ENCODE measurements at regions not wholly inside any gene's neighbourhood (a gene's known extent, or its start where the extent isn't known, plus 50 kb on each side); places are given as distances from the start of the nearest gene placed in this dataset.

DNA sequence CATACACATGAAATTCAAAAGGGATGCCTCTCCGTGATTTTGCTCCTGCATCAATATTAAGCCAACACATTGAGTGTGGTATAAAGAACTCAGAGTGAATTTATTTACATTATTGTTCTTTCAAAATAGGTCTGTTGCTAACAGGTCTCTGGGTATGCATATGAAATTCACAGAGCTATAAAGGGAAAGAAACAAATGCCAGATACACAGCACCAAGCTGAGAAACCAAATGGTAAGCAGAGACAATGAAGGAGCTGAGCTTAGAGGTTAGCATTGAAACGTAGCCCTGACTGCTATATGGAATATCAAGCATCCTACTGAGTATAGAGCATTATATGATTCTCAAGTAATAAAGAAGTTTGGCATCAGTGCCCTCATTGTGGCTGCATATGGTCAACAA, 712.9 kb downstream of the NSUN3 start:
- Histone ChIP-seq H2BK12ac (ENCODE audit: low read length) (no peak overlapping the region), H3K18ac (ENCODE audit: low read length) (no peak overlapping the region), H3K27me3 (ENCODE audit: control insufficient read depth in 3 of 3, insufficient read depth in 3 of 3, low read depth in 1 of 3, low read length in 3 of 3) (no peaks in the 10 kb centered on the region), H3K9me3 (replicated peaks in 1 of 2; ENCODE audit: control insufficient read depth in 2 of 2, insufficient read depth in 1 of 2, low read depth in 1 of 2, low read length in 2 of 2) (no peaks in the 10 kb centered on the region), H3K9ac (ENCODE audit: low read depth, low read length, poor library complexity) (no peak overlapping the region), H3K4me2 (ENCODE audit: insufficient read depth, low read length, poor library complexity, severe bottlenecking) (no peak overlapping the region), H2AFZ (ENCODE audit: low read length) (no peak overlapping the region), H2BK120ac (ENCODE audit: low read depth, low read length) (no peak overlapping the region), H3K79me1 (ENCODE audit: low read depth, low read length) (no peaks in the 10 kb centered on the region), H2BK5ac (ENCODE audit: low read length) (no peak overlapping the region), H3K4me1 (ENCODE audit: control insufficient read depth in 2 of 2, insufficient read depth in 1 of 2, low read depth in 1 of 2, low read length in 2 of 2) (no peaks in the 10 kb centered on the region), H2BK15ac (ENCODE audit: low read length) (no peak overlapping the region), H3K27ac (replicated peaks; ENCODE audit: low read length) (no peak overlapping the region), H2AK5ac (ENCODE audit: low read depth, low read length) (no peak overlapping the region), H4K8ac (ENCODE audit: low read depth, low read length) (no peak overlapping the region), H4K91ac (ENCODE audit: low read depth, low read length, poor library complexity) (no peak overlapping the region), H3K36me3 (replicated peaks in 1 of 2; ENCODE audit: control insufficient read depth in 2 of 2, insufficient read depth in 2 of 2, low read length in 2 of 2) (no peaks in the 10 kb centered on the region), H3K23ac (ENCODE audit: low read depth, low read length, poor library complexity) (no peak overlapping the region), H3K14ac (ENCODE audit: low read length) (no peak overlapping the region), H3K4me3 (ENCODE audit: low read length in 2 of 2) (no peak overlapping the region), H3K4ac (ENCODE audit: low read length) (no peak overlapping the region)
- WGBS, 2 donors (ENCODE audit: extremely low coverage in 2 of 2, insufficient read length in 2 of 2, insufficient replicate concordance in 1 of 2) = no CpG with 5 or more reads among the region's 2 CpGs
- DNase-seq (ENCODE audit: low spot score) = no peak

DNA sequence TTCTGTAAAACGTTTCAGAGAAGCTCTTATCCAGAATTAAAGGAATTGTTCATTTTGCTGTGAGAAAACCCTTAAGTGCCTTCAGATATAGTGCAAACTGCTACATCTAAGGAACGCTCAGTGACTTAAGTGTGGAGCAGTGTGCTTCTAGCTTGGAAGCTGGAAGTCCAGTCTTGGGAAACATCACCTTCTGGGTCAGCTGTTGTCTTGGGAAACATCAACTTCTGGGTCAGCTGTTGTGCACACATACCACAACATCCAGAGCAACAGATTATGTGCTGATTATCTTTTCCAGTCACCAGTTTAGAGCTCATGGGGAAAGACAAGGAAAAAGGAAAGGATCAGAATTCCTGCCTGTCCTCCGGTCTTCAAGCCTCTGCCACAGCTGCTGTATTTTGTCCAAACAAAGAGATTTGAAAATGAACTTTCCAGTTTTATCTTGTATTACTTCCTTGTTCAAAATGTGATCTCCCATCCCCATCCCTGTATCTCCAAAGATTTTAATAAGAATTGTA, 713.6 kb downstream of the NSUN3 start:
- H3K36me3 ChIP-seq (replicated peaks in 1 of 2; ENCODE audit: control insufficient read depth in 2 of 2, insufficient read depth in 2 of 2, low read length in 2 of 2) = no peaks in the 10 kb centered on the region
- H2BK12ac ChIP-seq (ENCODE audit: low read length) = no peak overlapping the region
- H2BK5ac ChIP-seq (ENCODE audit: low read length) = no peak overlapping the region
- H3K18ac ChIP-seq (ENCODE audit: low read length) = no peak overlapping the region
- H3K9me3 ChIP-seq (replicated peaks in 1 of 2; ENCODE audit: control insufficient read depth in 2 of 2, insufficient read depth in 1 of 2, low read depth in 1 of 2, low read length in 2 of 2) = no peaks in the 10 kb centered on the region
- no peak overlapping the region for H3K23ac ChIP-seq (ENCODE audit: low read depth, low read length, poor library complexity)
- no peak overlapping the region for H3K27ac ChIP-seq (replicated peaks; ENCODE audit: low read length)
- no peak overlapping the region for H3K4me2 ChIP-seq (ENCODE audit: insufficient read depth, low read length, poor library complexity, severe bottlenecking)
- H3K4me3 ChIP-seq (ENCODE audit: low read length in 2 of 2) = no peak overlapping the region
- H3K9ac ChIP-seq (ENCODE audit: low read depth, low read length, poor library complexity) = no peak overlapping the region
- no peak for DNase-seq (ENCODE audit: low spot score)
- H2BK15ac ChIP-seq (ENCODE audit: low read length) = no peak overlapping the region
- H2AFZ ChIP-seq (ENCODE audit: low read length) = no peak overlapping the region
- no peak overlapping the region for H3K4ac ChIP-seq (ENCODE audit: low read length)
- no CpG with 5 or more reads among the region's 3 CpGs for WGBS, 2 donors (ENCODE audit: extremely low coverage in 2 of 2, insufficient read length in 2 of 2, insufficient replicate concordance in 1 of 2)
- no peak overlapping the region for H2BK120ac ChIP-seq (ENCODE audit: low read depth, low read length)
- no peaks in the 10 kb centered on the region for H3K27me3 ChIP-seq (ENCODE audit: control insufficient read depth in 3 of 3, insufficient read depth in 3 of 3, low read depth in 1 of 3, low read length in 3 of 3)
- H4K91ac ChIP-seq (ENCODE audit: low read depth, low read length, poor library complexity) = no peak overlapping the region
- H3K79me1 ChIP-seq (ENCODE audit: low read depth, low read length) = no peaks in the 10 kb centered on the region
- H2AK5ac ChIP-seq (ENCODE audit: low read depth, low read length) = no peak overlapping the region
- H3K14ac ChIP-seq (ENCODE audit: low read length) = no peak overlapping the region
- H4K8ac ChIP-seq (ENCODE audit: low read depth, low read length) = no peak overlapping the region
- H3K4me1 ChIP-seq (ENCODE audit: control insufficient read depth in 2 of 2, insufficient read depth in 1 of 2, low read depth in 1 of 2, low read length in 2 of 2) = no peaks in the 10 kb centered on the region

DNA sequence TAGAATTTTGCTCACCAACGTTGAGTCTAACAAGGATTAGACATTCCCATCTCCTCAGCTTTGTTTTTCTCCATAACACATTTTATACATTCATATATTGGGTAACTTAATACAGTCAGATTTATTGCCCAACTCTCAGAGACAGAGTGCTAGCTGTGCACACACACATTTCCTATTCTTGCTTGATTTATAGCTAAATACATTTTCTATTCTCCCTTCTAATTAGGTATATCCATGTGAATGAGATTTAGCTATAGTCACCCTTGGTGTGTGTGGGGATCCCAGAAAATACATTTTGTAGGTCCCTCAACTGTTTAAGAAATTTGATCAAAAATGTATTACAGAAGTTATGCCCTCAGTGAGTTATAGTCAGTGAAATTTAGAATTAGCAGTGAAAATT, 715.4 kb downstream of the NSUN3 start:
- Histone ChIP-seq H3K9me3 (replicated peaks in 1 of 2; ENCODE audit: control insufficient read depth in 2 of 2, insufficient read depth in 1 of 2, low read depth in 1 of 2, low read length in 2 of 2) (no peaks in the 10 kb centered on the region), H3K4me1 (ENCODE audit: control insufficient read depth in 2 of 2, insufficient read depth in 1 of 2, low read depth in 1 of 2, low read length in 2 of 2) (no peaks in the 10 kb centered on the region), H3K27ac (replicated peaks; ENCODE audit: low read length) (no peak overlapping the region), H2BK12ac (ENCODE audit: low read length) (no peak overlapping the region), H3K4me2 (ENCODE audit: insufficient read depth, low read length, poor library complexity, severe bottlenecking) (no peak overlapping the region), H4K91ac (ENCODE audit: low read depth, low read length, poor library complexity) (no peak overlapping the region), H3K36me3 (replicated peaks in 1 of 2; ENCODE audit: control insufficient read depth in 2 of 2, insufficient read depth in 2 of 2, low read length in 2 of 2) (no peaks in the 10 kb centered on the region), H3K4me3 (ENCODE audit: low read length in 2 of 2) (no peak overlapping the region), H2BK5ac (ENCODE audit: low read length) (no peak overlapping the region), H3K4ac (ENCODE audit: low read length) (no peak overlapping the region), H3K9ac (ENCODE audit: low read depth, low read length, poor library complexity) (no peak overlapping the region), H3K79me1 (ENCODE audit: low read depth, low read length) (no peaks in the 10 kb centered on the region), H3K23ac (ENCODE audit: low read depth, low read length, poor library complexity) (no peak overlapping the region), H2AFZ (ENCODE audit: low read length) (no peak overlapping the region), H4K8ac (ENCODE audit: low read depth, low read length) (no peak overlapping the region), H3K14ac (ENCODE audit: low read length) (no peak overlapping the region), H3K27me3 (ENCODE audit: control insufficient read depth in 3 of 3, insufficient read depth in 3 of 3, low read depth in 1 of 3, low read length in 3 of 3) (no peaks in the 10 kb centered on the region), H2AK5ac (ENCODE audit: low read depth, low read length) (no peak overlapping the region), H2BK15ac (ENCODE audit: low read length) (no peak overlapping the region), H3K18ac (ENCODE audit: low read length) (no peak overlapping the region), H2BK120ac (ENCODE audit: low read depth, low read length) (no peak overlapping the region)
- WGBS, 2 donors (ENCODE audit: extremely low coverage in 2 of 2, insufficient read length in 2 of 2, insufficient replicate concordance in 1 of 2) = no CpG with 5 or more reads among the region's 1 CpG
- no peak for DNase-seq (ENCODE audit: low spot score)

DNA sequence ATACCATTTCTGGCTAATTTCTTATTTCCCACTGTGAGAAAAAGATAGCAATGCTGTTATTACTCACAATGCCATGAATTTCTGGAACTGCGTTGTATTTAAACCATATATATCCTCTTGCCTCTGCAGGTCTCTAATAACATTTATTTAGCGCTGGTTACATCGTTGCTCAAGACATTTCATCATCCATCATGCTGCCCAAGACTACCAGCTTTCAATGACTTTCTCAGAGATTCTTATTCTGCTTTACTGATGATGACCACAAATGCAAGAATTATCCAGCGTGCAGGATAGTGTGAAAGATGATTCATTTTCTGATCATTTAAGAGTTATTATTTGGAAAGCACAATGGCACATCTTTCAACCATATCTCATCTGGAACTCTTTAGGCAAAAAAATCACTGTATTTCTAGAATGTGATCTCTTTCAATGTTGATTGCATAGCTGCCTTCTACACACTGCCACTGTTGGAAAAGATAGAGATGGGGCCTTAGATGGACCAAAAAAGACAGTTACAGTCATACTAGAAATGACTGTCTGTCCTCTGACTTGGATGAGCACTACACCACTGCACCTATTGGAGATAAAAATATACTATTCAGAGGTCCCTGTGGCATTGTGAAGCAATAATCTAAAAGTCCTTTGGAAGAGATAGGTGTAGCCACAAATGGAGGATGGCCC, 716.1 kb downstream of the NSUN3 start:
- no peak overlapping the region for H3K14ac ChIP-seq (ENCODE audit: low read length)
- H3K4me3 ChIP-seq (ENCODE audit: low read length in 2 of 2) = no peak overlapping the region
- no peaks in the 10 kb centered on the region for H3K27me3 ChIP-seq (ENCODE audit: control insufficient read depth in 3 of 3, insufficient read depth in 3 of 3, low read depth in 1 of 3, low read length in 3 of 3)
- no peak overlapping the region for H2AFZ ChIP-seq (ENCODE audit: low read length)
- no peak overlapping the region for H2BK5ac ChIP-seq (ENCODE audit: low read length)
- no peak for DNase-seq (ENCODE audit: low spot score)
- H3K9ac ChIP-seq (ENCODE audit: low read depth, low read length, poor library complexity) = no peak overlapping the region
- H3K9me3 ChIP-seq (replicated peaks in 1 of 2; ENCODE audit: control insufficient read depth in 2 of 2, insufficient read depth in 1 of 2, low read depth in 1 of 2, low read length in 2 of 2) = no peaks in the 10 kb centered on the region
- H2BK15ac ChIP-seq (ENCODE audit: low read length) = no peak overlapping the region
- no peak overlapping the region for H2BK12ac ChIP-seq (ENCODE audit: low read length)
- no peak overlapping the region for H4K91ac ChIP-seq (ENCODE audit: low read depth, low read length, poor library complexity)
- no peak overlapping the region for H3K4ac ChIP-seq (ENCODE audit: low read length)
- H3K4me2 ChIP-seq (ENCODE audit: insufficient read depth, low read length, poor library complexity, severe bottlenecking) = no peak overlapping the region
- no peak overlapping the region for H2BK120ac ChIP-seq (ENCODE audit: low read depth, low read length)
- H3K18ac ChIP-seq (ENCODE audit: low read length) = no peak overlapping the region
- H3K23ac ChIP-seq (ENCODE audit: low read depth, low read length, poor library complexity) = no peak overlapping the region
- H3K27ac ChIP-seq (replicated peaks; ENCODE audit: low read length) = no peak overlapping the region
- no peak overlapping the region for H2AK5ac ChIP-seq (ENCODE audit: low read depth, low read length)
- H3K79me1 ChIP-seq (ENCODE audit: low read depth, low read length) = no peaks in the 10 kb centered on the region
- no peaks in the 10 kb centered on the region for H3K36me3 ChIP-seq (replicated peaks in 1 of 2; ENCODE audit: control insufficient read depth in 2 of 2, insufficient read depth in 2 of 2, low read length in 2 of 2)
- no peaks in the 10 kb centered on the region for H3K4me1 ChIP-seq (ENCODE audit: control insufficient read depth in 2 of 2, insufficient read depth in 1 of 2, low read depth in 1 of 2, low read length in 2 of 2)
- WGBS, 2 donors (ENCODE audit: extremely low coverage in 2 of 2, insufficient read length in 2 of 2, insufficient replicate concordance in 1 of 2) = no CpG with 5 or more reads among the region's 4 CpGs
- H4K8ac ChIP-seq (ENCODE audit: low read depth, low read length) = no peak overlapping the region

Data from neuronal stem cell (in vitro differentiated cells).